DND-41 (cell line): ENCODE measurements at regions not wholly inside any gene's neighbourhood (a gene's known extent, or its start where the extent isn't known, plus 50 kb on each side); places are given as distances from the start of the nearest gene placed in this dataset.

Experiments used
- ATAC-seq: fragments of 200-7000 bp; cut with Tn5 transposase; 3 replicates; pipeline ENCODE4 v1.9.1; 2021; ENCODE audit warnings: low read depth; ENCODE audit not compliant: insufficient read depth
- DNase-seq: peaks from one replicate; pipeline ENCODE4 v3.0.0-alpha.2; 2020
- H2AFZ ChIP-seq: 2 replicates; pipeline ENCODE4 v1.6.0; 2012; ENCODE audit warnings: low read depth, low read length
- H3K27ac ChIP-seq: 2 replicates; pipeline ENCODE4 v1.5.1; 2012; ENCODE audit warnings: low read length, inconsistent platforms
- H3K27me3 ChIP-seq: fragments of 200-600 bp; sonication (generic); 2 replicates; pipeline ENCODE4 v1.6.0; 2012; ENCODE audit warnings: low read length, mild to moderate bottlenecking, inconsistent platforms; ENCODE audit not compliant: insufficient read depth, poor library complexity
- H3K36me3 ChIP-seq: 2 replicates; pipeline ENCODE4 v1.5.1; 2012; ENCODE audit warnings: low read length, inconsistent platforms; ENCODE audit not compliant: insufficient read depth
- H3K4me1 ChIP-seq: 2 replicates; pipeline ENCODE4 v1.5.1; 2012; ENCODE audit warnings: mild to moderate bottlenecking, low read length; ENCODE audit not compliant: insufficient read depth
- H3K4me2 ChIP-seq: 2 replicates; pipeline ENCODE4 v1.6.0; 2012; ENCODE audit warnings: mild to moderate bottlenecking, moderate library complexity, low read length, inconsistent platforms; ENCODE audit not compliant: insufficient read depth
- H3K4me3 ChIP-seq, 2 experiments: fragments of 200-600 bp in 1 of 2; shearing (Covaris generic) in 1 of 2; 2 replicates each; pipeline ENCODE4 v1.5.1; 2012 to 2016; ENCODE audit warnings: inconsistent platforms in 2 of 2, low read length in 2 of 2, mild to moderate bottlenecking in 2 of 2, low read depth in 1 of 2, moderate library complexity in 1 of 2
- H3K79me2 ChIP-seq: 2 replicates; pipeline ENCODE4 v1.6.0; 2012; ENCODE audit warnings: low read length, inconsistent platforms; ENCODE audit not compliant: insufficient read depth
- H3K9ac ChIP-seq: 2 replicates; pipeline ENCODE4 v1.6.0; 2012; ENCODE audit warnings: low read depth, mild to moderate bottlenecking, inconsistent platforms, low read length, moderate library complexity
- H3K9me3 ChIP-seq: 2 replicates; pipeline ENCODE4 v1.5.1; 2012; ENCODE audit warnings: low read length, moderate library complexity, mild to moderate bottlenecking, inconsistent platforms; ENCODE audit not compliant: insufficient read depth, severe bottlenecking
- H4K20me1 ChIP-seq: 2 replicates; pipeline ENCODE4 v1.6.0; 2012; ENCODE audit warnings: low read length; ENCODE audit not compliant: insufficient read depth
- CTCF ChIP-seq: IDR thresholded peaks from 2 replicates; pipeline ENCODE4 v1.5.1; 2012; ENCODE audit warnings: borderline replicate concordance, low read length, moderate library complexity, mild to moderate bottlenecking; ENCODE audit not compliant: poor library complexity, severe bottlenecking; ENCODE audit errors: extremely low read depth
- EZH2 ChIP-seq: IDR thresholded peaks from 3 replicates; pipeline ENCODE4 v1.6.1; 2012; ENCODE audit warnings: borderline replicate concordance, low read depth, mild to moderate bottlenecking, moderate library complexity, low read length, inconsistent platforms; ENCODE audit not compliant: severe bottlenecking

- Histone ChIP-seq H3K9ac (no peak overlapping the region), H3K4me3 (no peak overlapping the region), H3K79me2 (no peaks in the 10 kb centered on the region), H3K27ac (no peak overlapping the region), H3K4me2 (no peak overlapping the region), H3K9me3 (no peaks in the 10 kb centered on the region), H3K4me1 (no peaks in the 10 kb centered on the region), H4K20me1 (no peaks in the 10 kb centered on the region), H3K36me3 (no peaks in the 10 kb centered on the region), H3K27me3 (peaks cover 14% of the 10 kb centered on the region), H2AFZ (no peak overlapping the region)
- no peak for ATAC-seq
- no peak for DNase-seq
- no peak for TF ChIP-seq CTCF
- TF ChIP-seq EZH2, result no peak
Measured at GRCh38 chr11:8841899-8842298, 69.1 kb upstream of the AKIP1 start.

- no peak overlapping the region for H3K4me2 ChIP-seq
- H3K9me3 ChIP-seq, result no peaks in the 10 kb centered on the region
- no peak overlapping the region for H3K27ac ChIP-seq
- TF ChIP-seq CTCF (no peak), EZH2 (no peak)
- no peaks in the 10 kb centered on the region for H3K4me1 ChIP-seq
- H3K4me3 ChIP-seq, result no peak overlapping the region
- H3K9ac ChIP-seq, result no peak overlapping the region
- H2AFZ ChIP-seq, result no peak overlapping the region
- no peaks in the 10 kb centered on the region for H4K20me1 ChIP-seq
- no peaks in the 10 kb centered on the region for H3K36me3 ChIP-seq
- no peak for ATAC-seq
- DNase-seq, result no peak
- no peaks in the 10 kb centered on the region for H3K79me2 ChIP-seq
- peaks cover 4% of the 10 kb centered on the region for H3K27me3 ChIP-seq
Measured at GRCh38 chr11:8858808-8859207, 52.2 kb upstream of the AKIP1 start.
